WERI-Rb-1 (cell line): ENCODE measurements at regions not wholly inside any gene's neighbourhood (a gene's known extent, or its start where the extent isn't known, plus 50 kb on each side); places are given as distances from the start of the nearest gene placed in this dataset.
"Not testable (repeated sequence)": the region's sequence is repeated elsewhere in the genome, so short reads cannot be mapped to it uniquely, and the experiment has no call there.

Experiments
- DNase-seq: peaks from one replicate; pipeline ENCODE4 v3.0.0-alpha.2; 2020
- H3K27ac ChIP-seq: fragments of 250-450 bp; sonication (Bioruptor Pico); 2 replicates; pipeline ENCODE4 v1.5.1; 2020; ENCODE audit warnings: mild to moderate bottlenecking, moderate library complexity
- H3K27me3 ChIP-seq: fragments of 250-450 bp; sonication (Bioruptor Pico); 2 replicates; pipeline ENCODE4 v1.5.1; 2021; ENCODE audit warnings: mild to moderate bottlenecking, low read depth, moderate library complexity; ENCODE audit not compliant: insufficient read depth, severe bottlenecking
- H3K36me3 ChIP-seq: fragments of 250-450 bp; sonication (Bioruptor Pico); 2 replicates; pipeline ENCODE4 v1.5.1; 2020; ENCODE audit warnings: mild to moderate bottlenecking, moderate library complexity
- H3K4me3 ChIP-seq: 2 replicates; pipeline ENCODE4 v1.5.1; 2011; ENCODE audit warnings: low read depth, mild to moderate bottlenecking, control low read depth, low read length
- H3K9me3 ChIP-seq: fragments of 250-450 bp; sonication (Bioruptor Pico); 2 replicates; pipeline ENCODE4 v1.5.1; 2021; ENCODE audit warnings: mild to moderate bottlenecking, moderate library complexity; ENCODE audit not compliant: severe bottlenecking
- CTCF ChIP-seq: IDR thresholded peaks from 2 replicates; pipeline ENCODE4 v1.5.1; 2011; ENCODE audit warnings: low read depth, mild to moderate bottlenecking, control low read depth, inconsistent platforms, low read length

DNA sequence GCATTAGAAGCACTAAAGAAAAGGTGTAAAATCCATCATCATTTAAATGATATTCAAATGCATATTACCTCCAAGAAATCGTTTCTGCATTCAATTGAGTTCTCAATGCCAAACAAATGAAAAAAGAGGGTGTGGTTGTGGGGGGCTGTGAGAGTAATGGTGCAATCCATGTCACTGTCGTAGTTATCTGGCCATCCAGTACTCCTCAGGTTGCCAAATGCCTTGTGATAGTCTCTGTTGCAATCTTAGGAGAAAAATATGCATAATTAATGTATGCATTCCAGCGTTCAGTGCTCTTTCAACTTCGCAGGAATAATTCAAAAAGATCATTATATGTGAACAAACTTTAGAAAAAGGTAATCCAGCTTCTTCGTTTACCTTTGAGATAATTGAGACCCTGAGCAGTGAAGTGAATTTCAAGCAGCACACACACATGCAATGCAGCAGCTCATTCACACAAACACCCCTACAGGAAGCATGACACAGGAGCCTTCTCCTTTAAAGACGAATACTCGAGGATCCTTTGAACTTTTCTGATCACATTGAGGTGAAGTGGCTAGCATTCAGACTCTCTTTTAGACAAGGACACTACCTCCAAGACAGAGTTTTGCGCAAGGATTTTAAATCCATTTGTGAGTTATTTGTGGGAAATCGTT lies 73.4 kb downstream of the OR13A1 start:
- Histone ChIP-seq H3K27me3 (no peaks in the 10 kb centered on the region), H3K36me3 (no peaks in the 10 kb centered on the region), H3K9me3 (no peaks in the 10 kb centered on the region), H3K4me3 (no peak overlapping the region), H3K27ac (no peak overlapping the region)
- TF ChIP-seq CTCF: no peak
- no peak for DNase-seq

GRCh38 chr10:45243261-45243660 lies 72.1 kb downstream of the OR13A1 start:
- no peak for TF ChIP-seq CTCF
- no peaks in the 10 kb centered on the region for H3K36me3 ChIP-seq
- no peak for DNase-seq
- no peak overlapping the region for H3K4me3 ChIP-seq
- no peaks in the 10 kb centered on the region for H3K27me3 ChIP-seq
- H3K9me3 ChIP-seq: no peaks in the 10 kb centered on the region
- H3K27ac ChIP-seq: no peak overlapping the region

- Histone ChIP-seq H3K27me3 (no peaks in the 10 kb centered on the region), H3K36me3 (no peaks in the 10 kb centered on the region), H3K9me3 (no peaks in the 10 kb centered on the region), H3K27ac (no peak overlapping the region), H3K4me3 (no peak overlapping the region)
- DNase-seq: no peak
- no peak for TF ChIP-seq CTCF
These were observed 68.9 kb downstream of the OR13A1 start for GRCh38 chr10:45246522-45246921.

GRCh38 chr10:45249978-45250693 lies 65.3 kb downstream of the OR13A1 start:
- no peaks in the 10 kb centered on the region for H3K27me3 ChIP-seq
- no peak overlapping the region for H3K27ac ChIP-seq
- no peak for TF ChIP-seq CTCF
- no peak for DNase-seq
- no peak overlapping the region for H3K4me3 ChIP-seq
- no peaks in the 10 kb centered on the region for H3K36me3 ChIP-seq
- no peaks in the 10 kb centered on the region for H3K9me3 ChIP-seq

- DNase-seq, H3K27ac ChIP-seq, H3K4me3 ChIP-seq, H3K36me3 ChIP-seq, H3K9me3 ChIP-seq, H3K27me3 ChIP-seq: not testable (repeated sequence)
These were observed 64.7 kb downstream of the OR13A1 start for GRCh38 chr10:45250694-45251075.
